ENCODE measurements at regions not wholly inside any gene's neighbourhood (a gene's known extent, or its start where the extent isn't known, plus 50 kb on each side); places are given as distances from the start of the nearest gene placed in this dataset.

DNA sequence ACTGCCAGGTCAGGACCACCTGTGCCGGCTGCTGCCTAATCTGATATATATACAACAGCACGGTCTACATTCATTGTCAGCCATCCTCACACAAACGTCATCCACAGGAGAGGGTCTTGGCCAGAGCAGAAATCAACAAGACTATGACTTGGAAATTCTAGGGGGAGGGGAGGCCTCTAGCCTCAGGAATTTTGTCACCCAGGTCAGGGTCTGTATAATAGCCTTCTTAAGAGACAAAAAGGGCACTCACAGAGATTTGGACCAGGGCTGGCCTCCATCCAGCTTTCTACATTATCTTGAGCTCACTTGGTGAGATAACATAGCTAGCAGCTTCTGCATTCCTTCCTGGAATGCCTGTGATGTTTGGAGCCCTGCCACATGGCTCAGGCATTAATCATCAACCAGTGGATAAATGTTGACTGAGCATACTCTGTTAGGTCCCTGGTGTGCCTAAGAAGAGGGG lies 50.4 kb upstream of the CTIF start:
- DNase-seq (peak; percentile 91 to 93), ATAC-seq (ENCODE audit: low FRiP score) (peak; percentile 72)
- no peak overlapping the region for H3K4me3 ChIP-seq (ENCODE audit: low read length in 2 of 2)
- intact Hi-C loops (cut with DNase I), result loop anchor here in 1 of 2 donors (5.0 kb wide), 1 partner anchor 54 kb away; no protein-coding TSS in a partner anchor
- no peaks in the 10 kb centered on the region for H3K36me3 ChIP-seq (ENCODE audit: control insufficient read depth in 1 of 2, insufficient read depth in 2 of 2, low read length in 1 of 2)
- peak overlapping the region in 1 of 2 donors; percentile 32 for H3K27ac ChIP-seq (ENCODE audit: low read depth in 1 of 2, low read length in 2 of 2)
- 10 to 14% methylated on average over 3 of the region's 3 CpGs for WGBS, 2 donors
- peaks cover 3 to 7% of the 10 kb centered on the region in 2 donors for H3K4me1 ChIP-seq (ENCODE audit: control insufficient read depth in 1 of 2, insufficient read depth in 2 of 2, low read length in 2 of 2)
- H3K9me3 ChIP-seq (ENCODE audit: control insufficient read depth, low read length), result no peaks in the 10 kb centered on the region
- no peaks in the 10 kb centered on the region for H3K27me3 ChIP-seq (ENCODE audit: control insufficient read depth in 1 of 2, insufficient read depth in 2 of 2, low read length in 1 of 2)

DNA sequence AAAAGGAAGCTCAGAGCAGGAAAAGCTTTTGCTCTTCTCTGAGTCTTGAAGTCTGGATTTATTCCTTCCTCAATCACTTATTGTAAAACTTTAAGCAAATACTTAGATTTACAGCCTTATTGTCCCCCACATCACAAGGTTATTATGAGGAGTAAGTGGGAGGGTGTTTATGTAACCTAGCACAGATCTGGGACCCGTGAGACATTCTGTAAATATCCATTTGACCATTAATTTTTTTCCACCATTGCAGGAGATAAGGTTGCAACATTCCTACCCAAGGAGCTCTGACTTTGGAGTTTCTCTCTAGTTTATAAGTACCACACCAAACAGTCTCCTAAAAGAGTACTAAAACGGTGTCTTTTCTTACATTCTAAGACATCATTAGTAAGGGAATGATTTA lies 52.1 kb upstream of the CTIF start:
- no peaks in the 10 kb centered on the region for H3K9me3 ChIP-seq (ENCODE audit: control insufficient read depth, low read length)
- intact Hi-C loops (cut with DNase I), result loop anchor here in 1 of 2 donors (5.0 kb wide), 1 partner anchor 56 kb away; no protein-coding TSS in a partner anchor
- no peak overlapping the region for H3K4me3 ChIP-seq (ENCODE audit: low read length in 2 of 2)
- H3K4me1 ChIP-seq (ENCODE audit: control insufficient read depth in 1 of 2, insufficient read depth in 2 of 2, low read length in 2 of 2), result peaks cover 3 to 7% of the 10 kb centered on the region in 2 donors
- no peaks in the 10 kb centered on the region for H3K27me3 ChIP-seq (ENCODE audit: control insufficient read depth in 1 of 2, insufficient read depth in 2 of 2, low read length in 1 of 2)
- 22 to 27% methylated on average over 2 of the region's 2 CpGs for WGBS, 2 donors
- DNase-seq (no peak), ATAC-seq (ENCODE audit: low FRiP score) (no peak)
- no peak overlapping the region for H3K27ac ChIP-seq (ENCODE audit: low read depth in 1 of 2, low read length in 2 of 2)
- H3K36me3 ChIP-seq (ENCODE audit: control insufficient read depth in 1 of 2, insufficient read depth in 2 of 2, low read length in 1 of 2), result no peaks in the 10 kb centered on the region

DNA sequence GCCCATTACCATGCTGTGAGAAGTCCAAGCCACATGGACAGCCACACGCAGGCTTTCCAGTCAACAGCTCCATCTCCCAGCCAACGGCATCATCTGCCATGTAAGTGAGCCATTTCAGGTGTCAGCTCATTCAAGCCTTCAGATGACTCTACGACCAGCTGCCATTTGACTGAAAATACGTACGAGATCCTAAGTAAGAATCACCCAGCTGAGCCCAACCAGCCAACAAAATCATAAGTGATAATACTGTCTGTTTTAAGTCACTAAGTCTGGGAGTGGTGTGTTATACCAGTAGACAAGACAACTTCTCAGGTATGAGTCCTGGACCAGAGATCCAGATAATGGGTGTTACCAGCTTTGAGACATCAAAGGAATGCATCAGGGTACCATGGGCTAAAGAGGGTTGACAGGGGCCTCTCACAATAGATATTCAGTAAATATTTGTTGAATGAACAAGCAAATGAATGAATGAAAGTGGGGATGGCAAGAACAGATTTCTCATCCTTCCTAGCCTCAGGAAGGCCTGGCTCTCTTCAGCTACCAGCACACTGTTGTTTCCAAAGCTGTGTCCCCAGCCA lies 52.9 kb upstream of the CTIF start:
- no peak for DNase-seq
- intact Hi-C loops (cut with DNase I), result loop anchor here in 1 of 2 donors (5.0 kb wide), 1 partner anchor 56 kb away; no protein-coding TSS in a partner anchor
- no peaks in the 10 kb centered on the region for H3K36me3 ChIP-seq (ENCODE audit: control insufficient read depth in 1 of 2, insufficient read depth in 2 of 2, low read length in 1 of 2)
- H3K4me3 ChIP-seq (ENCODE audit: low read length in 2 of 2), result no peak overlapping the region
- WGBS, 2 donors, result 78% methylated on average over 5 of the region's 5 CpGs
- no peaks in the 10 kb centered on the region for H3K9me3 ChIP-seq (ENCODE audit: control insufficient read depth, low read length)
- no peaks in the 10 kb centered on the region for H3K27me3 ChIP-seq (ENCODE audit: control insufficient read depth in 1 of 2, insufficient read depth in 2 of 2, low read length in 1 of 2)
- peaks cover 3 to 7% of the 10 kb centered on the region in 2 donors for H3K4me1 ChIP-seq (ENCODE audit: control insufficient read depth in 1 of 2, insufficient read depth in 2 of 2, low read length in 2 of 2)
- ATAC-seq (ENCODE audit: low FRiP score), result no peak
- H3K27ac ChIP-seq (ENCODE audit: low read depth in 1 of 2, low read length in 2 of 2), result no peak overlapping the region

DNA sequence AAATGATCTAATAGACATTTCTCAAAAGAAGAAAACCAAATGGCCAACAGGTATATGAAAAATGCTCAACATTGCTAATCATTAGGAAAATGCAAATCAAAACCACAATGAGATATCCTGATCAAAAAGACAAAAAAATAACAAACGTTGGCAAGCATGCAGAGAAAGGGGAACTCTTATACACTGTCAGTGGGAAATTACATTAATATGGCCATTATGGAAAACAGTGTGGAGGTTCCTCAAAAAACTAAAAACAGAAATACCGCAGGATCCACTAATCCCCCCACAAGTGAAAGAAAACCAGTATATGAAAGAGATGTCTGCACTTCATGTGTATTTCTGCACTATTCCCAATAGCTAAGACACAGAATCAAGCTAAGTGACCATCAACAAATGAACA lies 57.7 kb upstream of the CTIF start:
- intact Hi-C loops (cut with DNase I), result no loop called here
- WGBS, 2 donors, result 83 to 86% methylated on average over 2 of the region's 2 CpGs
- no peaks in the 10 kb centered on the region for H3K4me1 ChIP-seq (ENCODE audit: control insufficient read depth in 1 of 2, insufficient read depth in 2 of 2, low read length in 2 of 2)
- no peak for DNase-seq
- no peaks in the 10 kb centered on the region for H3K9me3 ChIP-seq (ENCODE audit: control insufficient read depth, low read length)
- H3K27me3 ChIP-seq (ENCODE audit: control insufficient read depth in 1 of 2, insufficient read depth in 2 of 2, low read length in 1 of 2), result no peaks in the 10 kb centered on the region
- H3K27ac ChIP-seq (ENCODE audit: low read depth in 1 of 2, low read length in 2 of 2), result no peak overlapping the region
- no peak overlapping the region for H3K4me3 ChIP-seq (ENCODE audit: low read length in 2 of 2)
- no peak for ATAC-seq (ENCODE audit: low FRiP score)
- no peaks in the 10 kb centered on the region for H3K36me3 ChIP-seq (ENCODE audit: control insufficient read depth in 1 of 2, insufficient read depth in 2 of 2, low read length in 1 of 2)

DNA sequence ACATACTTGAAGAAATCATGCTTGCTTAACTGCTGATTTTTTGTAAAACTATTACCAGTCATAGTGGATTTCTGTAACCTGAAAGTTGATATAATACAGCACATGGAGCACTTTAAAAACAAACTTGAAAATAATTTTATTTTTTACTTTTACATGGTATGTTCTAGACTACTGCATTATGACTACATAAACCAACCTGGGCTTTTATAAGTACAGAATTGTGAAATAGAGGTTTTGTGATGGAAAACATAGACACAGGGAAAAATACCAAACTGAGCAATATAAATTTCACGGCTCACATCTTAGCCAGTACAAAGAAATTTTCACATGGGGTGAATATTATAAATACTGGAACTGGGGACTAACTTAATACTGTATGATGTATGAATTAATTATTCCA lies 59.3 kb upstream of the CTIF start:
- no peaks in the 10 kb centered on the region for H3K27me3 ChIP-seq (ENCODE audit: control insufficient read depth in 1 of 2, insufficient read depth in 2 of 2, low read length in 1 of 2)
- WGBS, 2 donors, result 95 to 98% methylated on average over 1 of the region's 1 CpG

DNA sequence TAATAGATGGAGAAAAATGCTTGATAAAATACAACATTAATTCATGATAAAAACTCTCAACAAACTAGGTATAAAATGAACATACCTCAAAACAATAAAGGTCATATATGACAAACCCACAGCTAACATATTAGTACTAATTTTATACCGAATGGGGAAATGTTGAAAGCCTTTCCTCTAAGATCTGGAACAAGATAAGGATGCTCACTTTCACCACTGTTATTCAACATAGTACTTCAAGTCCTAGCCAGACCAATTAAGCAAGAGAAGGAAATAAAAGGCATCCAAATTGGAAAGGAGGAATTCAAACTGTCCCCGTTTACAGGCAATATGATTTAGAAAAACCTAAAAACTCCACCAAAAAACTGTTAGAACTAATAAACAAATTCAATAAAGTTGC lies 61.5 kb upstream of the CTIF start:
- peaks cover 1% of the 10 kb centered on the region for H3K9me3 ChIP-seq (ENCODE audit: control insufficient read depth, low read length)
- peaks cover 0 to 3% of the 10 kb centered on the region in 2 donors for H3K27me3 ChIP-seq (ENCODE audit: control insufficient read depth in 1 of 2, insufficient read depth in 2 of 2, low read length in 1 of 2)
- H3K4me1 ChIP-seq (ENCODE audit: control insufficient read depth in 1 of 2, insufficient read depth in 2 of 2, low read length in 2 of 2), result no peaks in the 10 kb centered on the region
- no peaks in the 10 kb centered on the region for H3K36me3 ChIP-seq (ENCODE audit: control insufficient read depth in 1 of 2, insufficient read depth in 2 of 2, low read length in 1 of 2)
- WGBS, 2 donors, result 82 to 90% methylated on average over 2 of the region's 2 CpGs
- intact Hi-C loops (cut with DNase I), result no loop called here
- no peak overlapping the region for H3K4me3 ChIP-seq (ENCODE audit: low read length in 2 of 2)
- H3K27ac ChIP-seq (ENCODE audit: low read depth in 1 of 2, low read length in 2 of 2), result no peak overlapping the region
- no peak for ATAC-seq (ENCODE audit: low FRiP score)
- DNase-seq, result no peak

More for the DNA sequence above, 59.3 kb upstream of the CTIF start:
- H3K4me3 ChIP-seq (ENCODE audit: low read length in 2 of 2), result no peak overlapping the region
- H3K36me3 ChIP-seq (ENCODE audit: control insufficient read depth in 1 of 2, insufficient read depth in 2 of 2, low read length in 1 of 2), result no peaks in the 10 kb centered on the region
- no peaks in the 10 kb centered on the region for H3K4me1 ChIP-seq (ENCODE audit: control insufficient read depth in 1 of 2, insufficient read depth in 2 of 2, low read length in 2 of 2)
- no peak for ATAC-seq (ENCODE audit: low FRiP score)
- H3K27ac ChIP-seq (ENCODE audit: low read depth in 1 of 2, low read length in 2 of 2), result no peak overlapping the region
- intact Hi-C loops (cut with DNase I), result no loop called here
- no peak for DNase-seq
- H3K9me3 ChIP-seq (ENCODE audit: control insufficient read depth, low read length), result no peaks in the 10 kb centered on the region

DNA sequence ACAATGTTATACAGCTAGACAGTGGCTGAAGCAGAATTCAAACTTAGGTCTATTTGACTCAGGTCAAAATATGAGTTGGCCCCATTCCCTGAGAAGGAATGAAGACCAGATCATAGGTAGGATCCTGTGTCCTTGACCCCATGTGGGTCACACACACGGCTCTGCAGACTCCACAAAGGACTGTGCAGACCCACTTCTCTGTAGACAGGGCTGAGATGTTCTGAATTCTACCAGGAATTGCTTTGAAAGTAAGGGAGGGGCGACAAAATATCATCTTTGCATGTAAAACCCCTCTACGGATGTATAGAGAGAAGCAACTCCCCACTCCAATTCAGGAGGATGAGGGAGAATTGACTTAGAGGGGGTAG lies 62.3 kb upstream of the CTIF start:
- intact Hi-C loops (cut with DNase I), result loop anchor here (1.0 kb wide), 1 partner anchor 188 kb away; no protein-coding TSS in a partner anchor
- peaks cover 0 to 3% of the 10 kb centered on the region in 2 donors for H3K27me3 ChIP-seq (ENCODE audit: control insufficient read depth in 1 of 2, insufficient read depth in 2 of 2, low read length in 1 of 2)
- peaks cover 1% of the 10 kb centered on the region for H3K9me3 ChIP-seq (ENCODE audit: control insufficient read depth, low read length)
- WGBS, 2 donors, result 92 to 100% methylated on average over 3 of the region's 3 CpGs
- DNase-seq (no peak), ATAC-seq (ENCODE audit: low FRiP score) (no peak)
- no peaks in the 10 kb centered on the region for H3K4me1 ChIP-seq (ENCODE audit: control insufficient read depth in 1 of 2, insufficient read depth in 2 of 2, low read length in 2 of 2)
- no peak overlapping the region for H3K27ac ChIP-seq (ENCODE audit: low read depth in 1 of 2, low read length in 2 of 2)
- no peaks in the 10 kb centered on the region for H3K36me3 ChIP-seq (ENCODE audit: control insufficient read depth in 1 of 2, insufficient read depth in 2 of 2, low read length in 1 of 2)
- no peak overlapping the region for H3K4me3 ChIP-seq (ENCODE audit: low read length in 2 of 2)

DNA sequence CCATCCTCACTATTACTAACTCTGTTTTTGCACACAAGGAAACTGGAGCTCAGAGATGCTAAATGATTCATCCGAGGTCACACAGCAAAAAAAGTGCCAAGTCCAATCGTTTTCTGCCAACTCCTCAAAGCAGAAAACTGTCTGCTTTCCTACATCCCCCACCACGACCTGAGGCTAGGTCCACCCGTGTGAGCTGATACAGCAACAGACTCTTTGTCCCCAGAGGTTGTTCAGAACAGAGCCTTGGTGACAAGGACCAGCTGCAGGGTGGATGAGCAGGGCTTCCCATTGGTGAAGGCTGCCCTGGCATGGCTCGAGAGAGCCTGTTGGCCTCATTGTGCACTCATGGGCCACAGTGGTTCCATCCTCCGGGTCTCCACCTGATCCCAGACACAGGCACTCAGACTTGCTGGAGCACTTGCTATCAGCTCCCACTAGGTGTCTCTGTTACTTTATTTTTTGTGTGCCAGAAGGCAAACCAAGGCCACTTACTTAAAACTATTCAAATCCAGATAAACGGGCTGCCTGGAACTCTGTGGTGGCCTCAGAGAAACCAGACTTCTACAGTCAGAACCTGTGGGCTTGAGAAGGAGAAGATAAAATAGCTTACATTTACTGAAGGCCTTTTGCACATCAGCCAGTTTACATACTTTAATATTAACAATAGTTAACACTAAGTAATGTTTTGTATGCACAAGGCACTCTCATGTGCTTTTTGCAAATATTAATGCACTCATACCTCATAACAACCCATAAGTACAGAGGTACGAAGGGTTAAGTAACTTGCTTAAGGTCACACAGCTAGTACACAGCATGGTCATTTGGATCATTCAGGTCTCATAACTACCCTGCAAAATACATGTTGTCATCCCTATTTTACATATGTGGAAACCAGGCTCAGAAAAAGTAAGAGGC lies 62.9 kb upstream of the CTIF start:
- intact Hi-C loops (cut with DNase I), result loop anchor here (1.0 kb wide), 2 partner anchors 188 to 191 kb away; no protein-coding TSS in a partner anchor
- H3K27me3 ChIP-seq (ENCODE audit: control insufficient read depth in 1 of 2, insufficient read depth in 2 of 2, low read length in 1 of 2), result peaks cover 0 to 3% of the 10 kb centered on the region in 2 donors
- H3K36me3 ChIP-seq (ENCODE audit: control insufficient read depth in 1 of 2, insufficient read depth in 2 of 2, low read length in 1 of 2), result no peaks in the 10 kb centered on the region
- 30 to 34% methylated on average over 8 of the region's 8 CpGs for WGBS, 2 donors
- no peak overlapping the region for H3K4me3 ChIP-seq (ENCODE audit: low read length in 2 of 2)
- ATAC-seq (ENCODE audit: low FRiP score), result peak; percentile 89
- no peaks in the 10 kb centered on the region for H3K4me1 ChIP-seq (ENCODE audit: control insufficient read depth in 1 of 2, insufficient read depth in 2 of 2, low read length in 2 of 2)
- peaks cover 1% of the 10 kb centered on the region for H3K9me3 ChIP-seq (ENCODE audit: control insufficient read depth, low read length)
- peak in 1 of 2 donors; percentile 52 for DNase-seq
- H3K27ac ChIP-seq (ENCODE audit: low read depth in 1 of 2, low read length in 2 of 2), result no peak overlapping the region

All from aorta (tissue), 5 donors.